T-cell (primary cell): ENCODE measurements at regions not wholly inside any gene's neighbourhood (a gene's known extent, or its start where the extent isn't known, plus 50 kb on each side); places are given as distances from the start of the nearest gene placed in this dataset.
"Not testable (repeated sequence)": the region's sequence is repeated elsewhere in the genome, so short reads cannot be mapped to it uniquely, and the experiment has no call there.

Experiments
- ATAC-seq, 4 experiments: fragments of 200-7000 bp in 3 of 4; fragments of 150-1000 bp in 1 of 4; cut with Tn5 transposase; replicated peaks in 1 of 4; 1 replicate in 3 of 4; 2 replicates in 1 of 4; pipeline ENCODE4 v1.10.0; 2021; ENCODE audit warnings: moderate library complexity in 3 of 4, mild to moderate bottlenecking in 2 of 4, moderate number of reproducible peaks in 1 of 4
- CTCF ChIA-PET, 2 donors: fragments of 300-600 bp; sonication (Branson Sonifier 250); formaldehyde crosslinking; loops; one replicate each; lab custom pipeline; 2022; ENCODE audit warnings: antibody characterized with exemption in 2 of 2; lab: Charles Lee
- POLR2A ChIA-PET, 2 donors: fragments of 300-600 bp; sonication (Branson Sonifier 250); formaldehyde crosslinking; loops; one replicate each; lab custom pipeline; 2022; ENCODE audit warnings: antibody characterized with exemption in 2 of 2; lab: Charles Lee
- DNase-seq, 35 experiments: peaks; one replicate each; pipeline versions ENCODE4 v3.0.0 to v3.0.0-alpha.2; 2013 to 2023
- H3K27ac ChIP-seq: one replicate; pipeline ENCODE4 v1.5.1; 2013; ENCODE audit warnings: low read length
- H3K27me3 ChIP-seq, 2 experiments: replicated peaks in 1 of 2; 1 replicate in 1 of 2; 2 replicates in 1 of 2; pipeline versions ENCODE4 v1.6.1 to v1.7.0; 2013; ENCODE audit warnings: low read length in 1 of 2, mixed read lengths in 1 of 2; ENCODE audit not compliant: control insufficient read depth in 2 of 2, insufficient read depth in 2 of 2; ENCODE audit errors: extremely low read depth in 1 of 2
- H3K36me3 ChIP-seq, 2 donors: 1 replicate in 1 of 2; 2 replicates in 1 of 2; pipeline versions ENCODE4 v1.6.1 to v1.7.0; 2013; ENCODE audit warnings: low read length in 1 of 2; ENCODE audit not compliant: control insufficient read depth in 2 of 2, insufficient read depth in 1 of 2; ENCODE audit errors: extremely low read depth in 1 of 2
- H3K4me1 ChIP-seq, 2 experiments: 1 replicate in 1 of 2; 2 replicates in 1 of 2; pipeline versions ENCODE4 v1.6.1 to v1.7.0; 2013; ENCODE audit warnings: low read length in 2 of 2, mixed read lengths in 1 of 2; ENCODE audit not compliant: insufficient read depth in 2 of 2, control insufficient read depth in 1 of 2; ENCODE audit errors: extremely low read depth in 1 of 2
- H3K4me3 ChIP-seq, 2 donors: 1 replicate in 1 of 2; 2 replicates in 1 of 2; pipeline versions ENCODE4 v1.5.1 to v1.7.0; 2013; ENCODE audit warnings: mild to moderate bottlenecking in 2 of 2, low read length in 1 of 2, moderate library complexity in 1 of 2; ENCODE audit not compliant: control insufficient read depth in 1 of 2; ENCODE audit errors: extremely low read depth in 1 of 2
- H3K9me3 ChIP-seq: 2 replicates; pipeline ENCODE4 v1.7.0; 2013
- H3K27ac Mint-ChIP-seq, 2 donors: one replicate each; pipeline ENCODE4 v1.8.0; 2020 to 2021; ENCODE audit warnings: mild to moderate bottlenecking in 2 of 2, mixed read lengths in 2 of 2
- H3K27me3 Mint-ChIP-seq, 2 donors: one replicate each; pipeline ENCODE4 v1.8.0; 2021 to 2022; ENCODE audit warnings: mixed read lengths in 2 of 2
- H3K36me3 Mint-ChIP-seq: one replicate; pipeline ENCODE4 v1.8.0; 2021; ENCODE audit warnings: mixed read lengths
- H3K4me1 Mint-ChIP-seq, 3 donors: one replicate each; pipeline ENCODE4 v1.8.0; 2020 to 2022; ENCODE audit warnings: mixed read lengths in 3 of 3, mild to moderate bottlenecking in 1 of 3
- H3K4me3 Mint-ChIP-seq, 3 donors: one replicate each; pipeline ENCODE4 v1.8.0; 2020 to 2022; ENCODE audit warnings: mild to moderate bottlenecking in 3 of 3, mixed read lengths in 3 of 3, moderate library complexity in 3 of 3
- H3K9me3 Mint-ChIP-seq, 3 donors: one replicate each; pipeline ENCODE4 v1.8.0; 2020 to 2022; ENCODE audit warnings: mixed read lengths in 3 of 3
- WGBS: methylation state at CpG from one replicate; pipeline ENCODE4 v1.1.5; 2013; ENCODE audit warnings: missing lambda C conversion rate; ENCODE audit not compliant: insufficient coverage; 5-methylcytosine and 5-hydroxymethylcytosine counted together

DNA sequence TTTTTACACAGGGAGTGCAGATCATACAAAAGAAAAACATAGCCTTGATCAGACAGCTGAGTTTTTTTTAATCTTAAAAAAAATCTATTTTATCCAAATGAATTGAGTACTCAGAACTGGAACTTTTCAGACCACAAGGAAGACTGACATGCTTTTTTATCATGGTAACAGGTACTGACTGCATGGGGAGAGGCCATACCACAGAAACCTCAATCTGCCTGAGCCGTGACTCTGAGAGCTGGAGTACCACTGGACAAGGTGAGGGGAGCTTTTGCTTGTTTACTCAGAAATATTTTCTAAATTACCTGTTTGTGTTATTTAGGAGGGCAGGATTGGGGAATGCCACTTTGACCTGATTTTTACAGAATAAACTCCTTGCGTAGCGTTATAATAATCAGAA lies 143.9 kb downstream of the ALX1 start:
- Mint-ChIP-seq H3K4me3 (no peak overlapping the region), H3K27me3 (no peaks in the 10 kb centered on the region), H3K9me3 (peaks cover 0 to 6% (median 5%) of the 10 kb centered on the region in 3 donors), H3K36me3 (no peaks in the 10 kb centered on the region), H3K4me1 (no peaks in the 10 kb centered on the region), H3K27ac (no peak overlapping the region)
- no peak overlapping the region for H3K4me3 ChIP-seq
- ChIA-PET POLR2A (no interaction called here), CTCF (no interaction called here)
- H3K27me3 ChIP-seq: peaks cover 0 to 2% of the 10 kb centered on the region in 2 experiments
- ATAC-seq: no peak
- WGBS: no CpG with 5 or more reads among the region's 3 CpGs
- H3K9me3 ChIP-seq: no peaks in the 10 kb centered on the region
- no peak overlapping the region for H3K27ac ChIP-seq
- no peak for DNase-seq
- H3K4me1 ChIP-seq: no peaks in the 10 kb centered on the region
- no peaks in the 10 kb centered on the region for H3K36me3 ChIP-seq

DNA sequence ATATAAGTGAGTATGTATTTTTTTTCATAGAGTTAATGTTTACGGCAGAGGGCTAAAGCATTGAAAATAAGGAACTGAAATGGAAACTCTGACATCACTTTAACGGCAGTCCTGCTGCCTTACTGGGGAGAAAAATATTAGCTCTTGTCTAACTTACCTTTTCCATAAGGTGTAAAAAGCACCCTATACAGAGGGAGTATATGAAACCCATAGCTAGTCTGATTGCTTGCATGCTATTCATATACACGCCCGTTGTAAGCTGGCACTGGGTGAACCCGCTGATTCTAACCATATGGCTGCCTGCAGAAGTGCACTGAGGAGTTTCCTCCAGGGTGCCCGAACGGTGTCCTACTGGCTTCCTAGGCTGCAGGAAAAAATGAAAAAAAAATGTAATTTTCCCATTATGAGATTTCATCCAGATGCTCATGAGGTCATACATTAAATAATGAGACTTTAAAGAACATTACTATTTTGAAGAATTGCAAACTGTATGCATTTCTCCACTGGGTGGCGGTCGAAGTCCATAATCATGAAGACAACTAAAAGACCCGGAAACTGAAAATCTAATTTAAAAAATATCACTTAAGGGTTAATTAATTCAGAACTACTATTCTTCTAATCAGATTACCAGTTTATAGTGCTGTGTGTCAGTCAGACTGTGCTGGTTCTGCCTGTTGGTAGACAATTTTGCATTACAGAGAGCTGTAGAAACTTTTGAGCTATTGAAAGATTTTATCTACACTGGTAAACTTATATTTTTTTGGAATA lies 144.7 kb downstream of the ALX1 start:
- Mint-ChIP-seq H3K4me1 (no peaks in the 10 kb centered on the region), H3K36me3 (no peaks in the 10 kb centered on the region), H3K4me3 (no peak overlapping the region), H3K27me3 (no peaks in the 10 kb centered on the region), H3K9me3 (peaks cover 0 to 8% (median 6%) of the 10 kb centered on the region in 3 donors), H3K27ac (no peak overlapping the region)
- H3K9me3 ChIP-seq: no peaks in the 10 kb centered on the region
- peaks cover 0 to 2% of the 10 kb centered on the region in 2 experiments for H3K27me3 ChIP-seq
- no peaks in the 10 kb centered on the region for H3K4me1 ChIP-seq
- ATAC-seq (no peak), DNase-seq (peak in 1 of 35 experiments; percentile 1)
- CTCF ChIA-PET: interaction anchor here in 1 of 2 donors (0.6 kb wide), 1 partner anchor 441 kb away, joined by 4 read pairs; no protein-coding TSS in a partner anchor
- H3K27ac ChIP-seq: no peak overlapping the region
- POLR2A ChIA-PET: no interaction called here
- 49% methylated on average over 3 of the region's 10 CpGs for WGBS
- no peak overlapping the region for H3K4me3 ChIP-seq
- no peaks in the 10 kb centered on the region for H3K36me3 ChIP-seq

DNA sequence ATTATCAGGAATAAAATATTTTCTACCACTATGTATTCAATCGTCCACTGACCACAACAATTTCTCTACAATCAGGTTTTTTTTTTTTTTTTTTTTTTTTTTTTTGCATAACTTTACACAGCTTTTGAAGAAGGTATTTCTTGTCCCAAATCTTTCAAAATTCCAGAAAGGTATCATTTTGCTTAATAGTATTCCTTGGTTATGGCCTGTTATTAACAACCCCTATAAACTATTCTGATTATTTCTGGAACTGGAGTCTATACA lies 145.3 kb downstream of the ALX1 start:
- ATAC-seq: no peak
- Mint-ChIP-seq H3K27me3 (no peaks in the 10 kb centered on the region), H3K36me3 (no peaks in the 10 kb centered on the region), H3K27ac (no peak overlapping the region), H3K9me3 (peaks cover 0 to 8% (median 6%) of the 10 kb centered on the region in 3 donors), H3K4me1 (no peaks in the 10 kb centered on the region), H3K4me3 (no peak overlapping the region)
- H3K4me1 ChIP-seq: no peaks in the 10 kb centered on the region
- no peak overlapping the region for H3K27ac ChIP-seq
- ChIA-PET CTCF (interaction anchor here in 1 of 2 donors (0.6 kb wide), 1 partner anchor 441 kb away, joined by 4 read pairs; no protein-coding TSS in a partner anchor), POLR2A (no interaction called here)
- no peak for DNase-seq
- WGBS: no CpG with 5 or more reads among the region's 1 CpG
- no peaks in the 10 kb centered on the region for H3K9me3 ChIP-seq
- H3K36me3 ChIP-seq: no peaks in the 10 kb centered on the region
- no peak overlapping the region for H3K4me3 ChIP-seq
- peaks cover 0 to 2% of the 10 kb centered on the region in 2 experiments for H3K27me3 ChIP-seq

DNA sequence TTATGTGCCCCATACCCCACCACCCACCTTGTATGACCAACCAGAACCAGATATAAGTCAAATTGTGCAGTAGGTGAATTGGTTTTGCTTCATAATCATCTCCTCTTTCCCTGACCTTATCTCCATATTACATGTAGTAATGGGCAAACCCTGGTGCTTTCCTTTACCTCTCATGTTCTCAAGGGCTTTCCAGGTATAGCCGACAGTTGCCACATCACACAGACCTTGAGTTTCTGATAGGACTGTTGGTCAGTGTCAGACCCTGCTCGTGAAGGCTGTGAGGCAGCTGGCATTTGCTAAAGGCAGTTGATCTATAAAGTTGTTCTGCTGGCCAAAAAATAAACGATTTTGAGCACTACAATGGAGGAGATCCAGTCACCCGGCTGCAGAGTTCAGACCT lies 145.9 kb downstream of the ALX1 start:
- no peaks in the 10 kb centered on the region for H3K27me3 Mint-ChIP-seq

DNA sequence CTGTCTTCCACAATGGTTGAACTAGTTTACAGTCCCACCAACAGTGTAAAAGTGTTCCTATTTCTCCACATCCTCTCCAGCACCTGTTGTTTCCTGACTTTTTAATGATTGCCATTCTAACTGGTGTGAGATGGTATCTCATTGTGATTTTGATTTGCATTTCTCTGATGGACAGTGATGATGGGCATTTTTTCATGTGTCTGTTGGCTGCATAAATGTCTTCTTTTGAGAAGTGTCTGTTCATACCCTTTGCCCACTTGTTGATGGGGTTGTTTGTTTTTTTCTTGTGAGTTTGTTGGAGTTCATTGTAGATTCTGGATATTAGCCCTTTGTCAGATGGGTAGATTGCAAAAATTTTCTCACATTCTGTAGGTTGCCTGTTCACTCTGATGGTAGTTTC lies 153.1 kb downstream of the ALX1 start:
- H3K4me1 ChIP-seq, H3K4me3 Mint-ChIP-seq, CTCF ChIA-PET, H3K4me1 Mint-ChIP-seq, H3K27me3 ChIP-seq, H3K27me3 Mint-ChIP-seq, H3K27ac Mint-ChIP-seq, H3K9me3 ChIP-seq, H3K36me3 Mint-ChIP-seq, H3K4me3 ChIP-seq, H3K9me3 Mint-ChIP-seq, H3K36me3 ChIP-seq, ATAC-seq, H3K27ac ChIP-seq, DNase-seq, POLR2A ChIA-PET: not testable (repeated sequence)

More for the DNA sequence above, 145.9 kb downstream of the ALX1 start:
- H3K36me3 ChIP-seq: no peaks in the 10 kb centered on the region
- H3K9me3 Mint-ChIP-seq: peaks cover 0 to 8% (median 6%) of the 10 kb centered on the region in 3 donors
- H3K27ac Mint-ChIP-seq: no peak overlapping the region
- ChIA-PET CTCF (no interaction called here), POLR2A (no interaction called here)
- no peak for DNase-seq
- no peaks in the 10 kb centered on the region for H3K4me1 ChIP-seq
- no peak overlapping the region for H3K4me3 Mint-ChIP-seq
- no peak overlapping the region for H3K27ac ChIP-seq
- WGBS: 47% methylated on average over 3 of the region's 4 CpGs
- H3K4me1 Mint-ChIP-seq: no peaks in the 10 kb centered on the region
- H3K27me3 ChIP-seq: peaks cover 0 to 2% of the 10 kb centered on the region in 2 experiments
- H3K4me3 ChIP-seq: no peak overlapping the region
- no peaks in the 10 kb centered on the region for H3K9me3 ChIP-seq
- H3K36me3 Mint-ChIP-seq: no peaks in the 10 kb centered on the region
- no peak for ATAC-seq

DNA sequence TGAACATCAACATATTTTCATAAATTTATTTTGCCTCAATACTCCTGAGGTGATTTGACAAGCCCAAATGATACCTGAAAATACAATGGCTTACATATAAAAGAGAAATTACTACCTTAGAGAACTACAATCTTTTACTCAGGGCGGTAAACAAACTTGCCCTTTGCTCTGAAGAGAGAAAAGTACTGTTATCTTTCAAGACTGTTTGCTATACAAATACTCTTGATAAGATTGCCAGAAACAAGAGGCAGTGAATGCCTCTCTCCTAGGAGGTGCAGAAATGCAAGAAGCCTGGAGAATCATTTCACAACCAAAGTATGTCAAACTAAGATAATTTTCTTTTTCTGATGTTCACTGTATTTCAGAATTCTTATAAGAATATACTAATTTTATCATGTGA lies 160.3 kb downstream of the ALX1 start:
- CTCF ChIA-PET: no interaction called here
- no peak overlapping the region for H3K4me3 ChIP-seq
- Mint-ChIP-seq H3K4me1 (no peaks in the 10 kb centered on the region), H3K9me3 (peaks cover 4 to 6% (median 5%) of the 10 kb centered on the region in 3 donors), H3K36me3 (no peaks in the 10 kb centered on the region), H3K27ac (no peak overlapping the region), H3K4me3 (no peak overlapping the region), H3K27me3 (peaks cover 0 to 4% of the 10 kb centered on the region in 2 donors)
- no peaks in the 10 kb centered on the region for H3K9me3 ChIP-seq
- no peak overlapping the region for H3K27ac ChIP-seq
- POLR2A ChIA-PET: no interaction called here
- H3K27me3 ChIP-seq: no peaks in the 10 kb centered on the region
- no CpG with 5 or more reads among the region's 1 CpG for WGBS
- DNase-seq (no peak), ATAC-seq (no peak)
- no peaks in the 10 kb centered on the region for H3K4me1 ChIP-seq
- H3K36me3 ChIP-seq: no peaks in the 10 kb centered on the region
